A673 (cell line): ENCODE measurements at regions not wholly inside any gene's neighbourhood (a gene's known extent, or its start where the extent isn't known, plus 50 kb on each side); places are given as distances from the start of the nearest gene placed in this dataset.

Source experiments
- BruUV-seq: library from RNA; stranded (reverse); fragments of 400-500 nt; replicated peaks from 2 replicates; lab custom pipeline; 2021; lab: Mats Ljungman, UMichigan
- CTCF ChIA-PET: fragments of 300-600 bp; sonication (Branson Sonifier 250); formaldehyde crosslinking; loops from one replicate; lab custom pipeline; 2022; ENCODE audit warnings: antibody characterized with exemption; lab: Charles Lee
- POLR2A ChIA-PET: fragments of 300-600 bp; sonication (Branson Sonifier 250); formaldehyde crosslinking; loops from one replicate; lab custom pipeline; 2022; ENCODE audit warnings: antibody characterized with exemption; ENCODE audit not compliant: low non-redundant PET; lab: Charles Lee
- DNase-seq: peaks from one replicate; pipeline ENCODE4 v3.0.0-alpha.2; 2015; ENCODE audit warnings: low spot score
- H3K27ac ChIP-seq: fragments of 200-600 bp; sonication (generic); 2 replicates; pipeline ENCODE4 v1.5.1; 2016; ENCODE audit warnings: mixed run types, low read depth, mild to moderate bottlenecking, mixed read lengths, antibody characterized with exemption, low read length; ENCODE audit not compliant: poor library complexity, severe bottlenecking
- H3K27me3 ChIP-seq: fragments of 200-600 bp; sonication (generic); replicated peaks from 2 replicates; pipeline ENCODE4 v1.6.1; 2017; ENCODE audit warnings: mixed run types, low read depth, mild to moderate bottlenecking, mixed read lengths, antibody characterized with exemption, low read length; ENCODE audit not compliant: insufficient read depth, poor library complexity
- H3K36me3 ChIP-seq: fragments of 200-600 bp; sonication (generic); 2 replicates; pipeline ENCODE4 v1.6.1; 2016; ENCODE audit warnings: mixed run types, mild to moderate bottlenecking, mixed read lengths, antibody characterized with exemption, low read length; ENCODE audit not compliant: insufficient read depth, poor library complexity, severe bottlenecking
- H3K4me1 ChIP-seq: fragments of 200-600 bp; sonication (generic); 2 replicates; pipeline ENCODE4 v1.6.1; 2017; ENCODE audit warnings: mixed run types, mild to moderate bottlenecking, mixed read lengths, antibody characterized with exemption, low read length; ENCODE audit not compliant: insufficient read depth, poor library complexity, severe bottlenecking
- H3K4me3 ChIP-seq: fragments of 200-600 bp; sonication (generic); 2 replicates; pipeline ENCODE4 v1.5.1; 2016; ENCODE audit warnings: low read depth, mixed run types, mild to moderate bottlenecking, mixed read lengths, low read length; ENCODE audit not compliant: poor library complexity, severe bottlenecking
- H3K9me3 ChIP-seq: fragments of 200-600 bp; sonication (generic); 2 replicates; pipeline ENCODE4 v1.6.1; 2016; ENCODE audit warnings: mixed run types, low read depth, mild to moderate bottlenecking, mixed read lengths, antibody characterized with exemption, low read length; ENCODE audit not compliant: poor library complexity, severe bottlenecking
- EZH2 ChIP-seq: fragments of 200-600 bp; sonication (generic); IDR thresholded peaks from 2 replicates; pipeline ENCODE4 v1.6.1; 2017; ENCODE audit warnings: borderline replicate concordance, low read depth, mild to moderate bottlenecking, mixed read lengths, antibody characterized with exemption, low read length; ENCODE audit not compliant: poor library complexity, severe bottlenecking
- intact Hi-C: fragments of 100-400 bp; cut with micrococcal nuclease; formaldehyde crosslinking; loops from one replicate; pipeline ENCODE4 v1.10.0; 2022; ENCODE audit not compliant: unreplicated experiment
- TF ChIP-seq, protein P1 (sequence below): fragments of 300-800, 200-600 bp; sonication (generic); conservative IDR thresholded peaks from 2 replicates; pipeline ENCODE4 v1.5.1; 2017; ENCODE audit warnings: low read depth, mild to moderate bottlenecking, antibody characterized with exemption, low read length, moderate library complexity, mixed read lengths

DNA sequence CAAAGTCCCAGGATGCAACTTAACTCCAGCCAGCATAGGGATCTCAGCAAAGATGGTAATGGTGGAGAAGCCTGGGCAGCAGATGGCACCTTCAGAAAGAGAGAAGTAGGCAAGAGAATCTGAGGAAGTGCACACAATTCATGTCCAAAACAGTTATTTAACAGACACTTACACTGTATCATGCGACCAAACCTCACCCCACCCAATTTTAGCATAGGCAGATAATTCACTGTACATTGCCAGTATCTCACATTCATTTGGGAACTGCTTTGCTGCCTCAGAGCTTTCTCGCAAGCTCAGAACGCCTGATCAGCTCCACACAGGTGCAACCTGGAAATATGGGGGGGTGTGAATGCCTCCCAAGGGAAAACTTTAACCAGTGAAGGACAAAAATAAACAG is 143.0 kb upstream of the MAOA start:
- Histone ChIP-seq H3K4me3 (no peak overlapping the region), H3K36me3 (no peaks in the 10 kb centered on the region), H3K4me1 (peaks cover 5% of the 10 kb centered on the region), H3K9me3 (no peaks in the 10 kb centered on the region), H3K27ac (no peak overlapping the region), H3K27me3 (no peaks in the 10 kb centered on the region)
- no peak for DNase-seq
- no TSS peak for BruUV-seq
- intact Hi-C loops = no loop called here
- POLR2A ChIA-PET = no interaction called here
- no peak for TF ChIP-seq EZH2
- TF ChIP-seq, protein P1, sequence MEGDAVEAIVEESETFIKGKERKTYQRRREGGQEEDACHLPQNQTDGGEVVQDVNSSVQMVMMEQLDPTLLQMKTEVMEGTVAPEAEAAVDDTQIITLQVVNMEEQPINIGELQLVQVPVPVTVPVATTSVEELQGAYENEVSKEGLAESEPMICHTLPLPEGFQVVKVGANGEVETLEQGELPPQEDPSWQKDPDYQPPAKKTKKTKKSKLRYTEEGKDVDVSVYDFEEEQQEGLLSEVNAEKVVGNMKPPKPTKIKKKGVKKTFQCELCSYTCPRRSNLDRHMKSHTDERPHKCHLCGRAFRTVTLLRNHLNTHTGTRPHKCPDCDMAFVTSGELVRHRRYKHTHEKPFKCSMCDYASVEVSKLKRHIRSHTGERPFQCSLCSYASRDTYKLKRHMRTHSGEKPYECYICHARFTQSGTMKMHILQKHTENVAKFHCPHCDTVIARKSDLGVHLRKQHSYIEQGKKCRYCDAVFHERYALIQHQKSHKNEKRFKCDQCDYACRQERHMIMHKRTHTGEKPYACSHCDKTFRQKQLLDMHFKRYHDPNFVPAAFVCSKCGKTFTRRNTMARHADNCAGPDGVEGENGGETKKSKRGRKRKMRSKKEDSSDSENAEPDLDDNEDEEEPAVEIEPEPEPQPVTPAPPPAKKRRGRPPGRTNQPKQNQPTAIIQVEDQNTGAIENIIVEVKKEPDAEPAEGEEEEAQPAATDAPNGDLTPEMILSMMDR = no peak
- CTCF ChIA-PET = no interaction called here

DNA sequence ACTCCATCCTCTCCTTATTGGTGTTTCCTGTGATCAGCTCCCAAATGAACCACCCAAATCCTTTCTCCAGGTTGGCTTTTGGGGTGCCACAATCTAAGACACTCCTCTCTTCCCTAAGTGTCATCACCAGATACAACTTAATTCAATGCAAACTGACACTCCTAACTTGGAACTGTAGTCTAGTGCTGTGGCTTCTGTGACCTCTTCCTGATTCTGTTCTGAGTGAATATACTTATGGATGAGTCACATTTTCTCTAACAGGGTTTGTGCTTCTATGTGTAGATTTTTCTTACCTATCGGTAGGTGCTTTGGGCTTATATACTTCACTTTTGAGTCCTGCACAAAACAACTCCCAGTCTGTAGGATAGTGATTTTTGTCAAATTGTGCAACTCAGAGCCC is 141.3 kb upstream of the MAOA start:
- no peaks in the 10 kb centered on the region for H3K9me3 ChIP-seq
- intact Hi-C loops = no loop called here
- DNase-seq = no peak
- H3K36me3 ChIP-seq = no peaks in the 10 kb centered on the region
- CTCF ChIA-PET = no interaction called here
- H3K4me1 ChIP-seq = no peaks in the 10 kb centered on the region
- H3K4me3 ChIP-seq = no peak overlapping the region
- TF ChIP-seq, protein P1 = no peak
- no peak for TF ChIP-seq EZH2
- POLR2A ChIA-PET = no interaction called here
- BruUV-seq = no TSS peak
- no peaks in the 10 kb centered on the region for H3K27me3 ChIP-seq
- H3K27ac ChIP-seq = no peak overlapping the region

DNA sequence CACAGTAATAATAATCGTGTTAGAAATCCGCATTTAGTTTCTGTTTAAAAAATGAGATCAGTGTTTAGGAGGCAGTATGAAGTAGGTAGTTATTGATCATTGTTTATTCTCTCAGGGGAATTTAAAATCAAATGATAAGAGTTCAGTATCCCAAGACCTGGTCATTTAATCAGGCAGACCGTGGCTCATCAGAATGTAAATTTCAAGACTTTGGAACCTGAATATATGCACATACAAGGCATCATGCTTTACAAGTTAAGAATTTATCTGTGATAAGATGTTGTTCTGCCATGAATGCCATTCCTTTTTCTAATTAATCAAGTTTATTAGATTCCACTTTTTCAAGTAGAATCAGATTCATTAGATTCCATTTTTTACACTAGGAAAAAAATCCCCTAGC is 133.5 kb upstream of the MAOA start:
- no peak overlapping the region for H3K4me3 ChIP-seq
- intact Hi-C loops = no loop called here
- H3K9me3 ChIP-seq = no peaks in the 10 kb centered on the region
- ChIA-PET POLR2A (no interaction called here), CTCF (no interaction called here)
- H3K27ac ChIP-seq = no peak overlapping the region
- BruUV-seq = no TSS peak
- no peaks in the 10 kb centered on the region for H3K27me3 ChIP-seq
- H3K4me1 ChIP-seq = no peaks in the 10 kb centered on the region
- TF ChIP-seq EZH2 = no peak
- TF ChIP-seq, protein P1 = no peak
- no peak for DNase-seq
- H3K36me3 ChIP-seq = no peaks in the 10 kb centered on the region
